Breast epithelium (tissue), 4 donors: ENCODE measurements at regions not wholly inside any gene's neighbourhood (a gene's known extent, or its start where the extent isn't known, plus 50 kb on each side); places are given as distances from the start of the nearest gene placed in this dataset.

Experiments
- DNase-seq, 2 donors: peaks; one replicate each; pipeline ENCODE4 v3.0.0-alpha.2; 2019; ENCODE audit warnings: low spot score in 2 of 2
- H3K27ac ChIP-seq, 2 donors: fragments of 200-600 bp; sonication (generic) in 1 of 2; one replicate each; pipeline ENCODE4 v1.5.1; 2016 to 2019; ENCODE audit warnings: mild to moderate bottlenecking in 1 of 2
- H3K27me3 ChIP-seq, 2 donors: fragments of 200-600 bp; sonication (generic) in 1 of 2; one replicate each; pipeline versions ENCODE4 v1.5.1 to v1.6.0; 2017 to 2019; ENCODE audit warnings: control low read depth in 1 of 2, mild to moderate bottlenecking in 1 of 2
- H3K36me3 ChIP-seq: fragments of 200-600 bp; one replicate; pipeline ENCODE4 v1.5.1; 2019
- H3K4me1 ChIP-seq, 2 donors: fragments of 200-600 bp; sonication (generic); one replicate each; pipeline ENCODE4 v1.5.1; 2016 to 2019; ENCODE audit warnings: control low read depth in 1 of 2
- H3K4me3 ChIP-seq, 3 donors: fragments of 200-600 bp; sonication (generic); 1 replicate in 2 of 3; 2 replicates in 1 of 3; pipeline ENCODE4 v1.5.1; 2016 to 2019; ENCODE audit warnings: mild to moderate bottlenecking in 3 of 3, moderate library complexity in 2 of 3
- H3K9me3 ChIP-seq, 2 donors: fragments of 200-600 bp; sonication (generic) in 1 of 2; one replicate each; pipeline ENCODE4 v1.5.1; 2016 to 2019; ENCODE audit warnings: control low read depth in 1 of 2
- POLR2A ChIP-seq: fragments of 450-650 bp; IDR thresholded peaks from one replicate; pipeline ENCODE4 v1.6.1; 2016; ENCODE audit warnings: antibody characterized with exemption, mild to moderate bottlenecking, moderate library complexity
- POLR2AphosphoS5 ChIP-seq, 3 donors: sonication (generic); formaldehyde crosslinking; IDR thresholded peaks; one replicate each; pipeline ENCODE4 v1.6.1; 2017; ENCODE audit warnings: antibody characterized with exemption in 3 of 3
- intact Hi-C: fragments of 100-400 bp; cut with DNase I; formaldehyde crosslinking; loops from one replicate; pipeline ENCODE4 v1.15.1; 2023; ENCODE audit warnings: low total_unique reads
- TF ChIP-seq, protein P1 (sequence below), 3 donors: fragments of 450-650 bp; IDR thresholded peaks; one replicate each; pipeline ENCODE4 v1.5.1; 2016 to 2017; ENCODE audit warnings: antibody characterized with exemption in 3 of 3, mild to moderate bottlenecking in 3 of 3, moderate library complexity in 3 of 3

DNA sequence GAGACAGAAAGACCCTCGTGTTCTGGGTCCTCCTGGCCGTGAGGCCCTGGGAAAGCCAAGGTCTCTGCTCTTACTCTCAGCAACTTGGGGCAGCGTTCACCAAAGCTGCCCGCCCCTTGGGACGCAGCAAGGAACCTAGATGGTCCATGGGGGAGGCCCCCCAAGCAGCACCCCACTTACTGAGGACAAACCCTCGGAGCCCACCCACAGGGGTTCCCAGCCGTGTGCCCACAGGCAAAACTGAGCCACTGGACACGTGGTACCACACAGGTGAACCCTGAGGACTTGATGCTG lies 166.2 kb upstream of the IQSEC1 start:
- Histone ChIP-seq H3K36me3 (no peaks in the 10 kb centered on the region), H3K27me3 (peaks cover 0 to 5% of the 10 kb centered on the region in 2 donors), H3K4me3 (no peak overlapping the region), H3K27ac (no peak overlapping the region), H3K4me1 (no peaks in the 10 kb centered on the region), H3K9me3 (no peaks in the 10 kb centered on the region)
- TF ChIP-seq, protein P1, sequence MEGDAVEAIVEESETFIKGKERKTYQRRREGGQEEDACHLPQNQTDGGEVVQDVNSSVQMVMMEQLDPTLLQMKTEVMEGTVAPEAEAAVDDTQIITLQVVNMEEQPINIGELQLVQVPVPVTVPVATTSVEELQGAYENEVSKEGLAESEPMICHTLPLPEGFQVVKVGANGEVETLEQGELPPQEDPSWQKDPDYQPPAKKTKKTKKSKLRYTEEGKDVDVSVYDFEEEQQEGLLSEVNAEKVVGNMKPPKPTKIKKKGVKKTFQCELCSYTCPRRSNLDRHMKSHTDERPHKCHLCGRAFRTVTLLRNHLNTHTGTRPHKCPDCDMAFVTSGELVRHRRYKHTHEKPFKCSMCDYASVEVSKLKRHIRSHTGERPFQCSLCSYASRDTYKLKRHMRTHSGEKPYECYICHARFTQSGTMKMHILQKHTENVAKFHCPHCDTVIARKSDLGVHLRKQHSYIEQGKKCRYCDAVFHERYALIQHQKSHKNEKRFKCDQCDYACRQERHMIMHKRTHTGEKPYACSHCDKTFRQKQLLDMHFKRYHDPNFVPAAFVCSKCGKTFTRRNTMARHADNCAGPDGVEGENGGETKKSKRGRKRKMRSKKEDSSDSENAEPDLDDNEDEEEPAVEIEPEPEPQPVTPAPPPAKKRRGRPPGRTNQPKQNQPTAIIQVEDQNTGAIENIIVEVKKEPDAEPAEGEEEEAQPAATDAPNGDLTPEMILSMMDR (IDR thresholded peaks at IDR 0.05) = no peak
- TF ChIP-seq POLR2A = no peak
- DNase-seq = no peak
- intact Hi-C loops = no loop called here

DNA sequence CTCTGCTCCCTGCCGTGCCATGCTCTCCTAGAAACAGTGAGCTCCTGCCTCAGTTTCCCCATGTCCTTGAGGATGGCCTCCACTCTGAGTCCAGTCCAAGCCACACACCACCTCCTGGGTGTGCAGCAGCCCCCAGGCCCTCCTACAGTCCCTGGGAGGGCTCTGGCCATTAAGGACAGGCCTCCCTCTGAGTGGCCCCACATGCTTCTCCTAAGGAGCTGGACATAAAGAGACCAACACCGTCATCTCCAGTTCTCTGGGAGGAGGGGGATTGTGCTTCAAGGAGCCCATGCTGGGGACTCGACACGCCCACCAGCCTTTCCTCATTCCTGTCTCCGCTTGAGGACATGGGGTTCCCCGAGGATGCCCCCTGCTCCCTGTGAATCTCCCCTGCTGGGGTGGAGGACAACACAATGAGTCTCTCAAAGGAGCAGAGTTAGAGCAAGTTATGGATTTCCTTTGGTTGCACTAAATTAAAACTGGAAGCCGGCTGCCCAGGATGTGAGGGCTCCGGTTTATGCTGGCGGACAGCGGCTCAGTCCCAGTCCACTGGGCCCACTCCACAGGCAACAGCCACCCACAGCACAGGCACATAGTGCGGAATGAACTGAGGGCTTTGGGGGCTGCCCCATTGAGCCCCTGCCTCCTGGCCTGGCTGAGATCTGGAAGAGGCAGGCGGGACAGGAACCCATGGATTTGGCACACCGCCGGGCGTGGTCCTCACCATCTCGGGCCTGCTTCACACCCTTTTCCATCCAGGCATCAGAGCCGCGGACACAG lies 165.6 kb upstream of the IQSEC1 start:
- TF ChIP-seq POLR2AphosphoS5 (IDR thresholded peaks at IDR 0.05) (no peak), POLR2A (no peak)
- TF ChIP-seq, protein P1 (IDR thresholded peaks at IDR 0.05) = no peak
- intact Hi-C loops = no loop called here
- no peak overlapping the region for H3K4me3 ChIP-seq

DNA sequence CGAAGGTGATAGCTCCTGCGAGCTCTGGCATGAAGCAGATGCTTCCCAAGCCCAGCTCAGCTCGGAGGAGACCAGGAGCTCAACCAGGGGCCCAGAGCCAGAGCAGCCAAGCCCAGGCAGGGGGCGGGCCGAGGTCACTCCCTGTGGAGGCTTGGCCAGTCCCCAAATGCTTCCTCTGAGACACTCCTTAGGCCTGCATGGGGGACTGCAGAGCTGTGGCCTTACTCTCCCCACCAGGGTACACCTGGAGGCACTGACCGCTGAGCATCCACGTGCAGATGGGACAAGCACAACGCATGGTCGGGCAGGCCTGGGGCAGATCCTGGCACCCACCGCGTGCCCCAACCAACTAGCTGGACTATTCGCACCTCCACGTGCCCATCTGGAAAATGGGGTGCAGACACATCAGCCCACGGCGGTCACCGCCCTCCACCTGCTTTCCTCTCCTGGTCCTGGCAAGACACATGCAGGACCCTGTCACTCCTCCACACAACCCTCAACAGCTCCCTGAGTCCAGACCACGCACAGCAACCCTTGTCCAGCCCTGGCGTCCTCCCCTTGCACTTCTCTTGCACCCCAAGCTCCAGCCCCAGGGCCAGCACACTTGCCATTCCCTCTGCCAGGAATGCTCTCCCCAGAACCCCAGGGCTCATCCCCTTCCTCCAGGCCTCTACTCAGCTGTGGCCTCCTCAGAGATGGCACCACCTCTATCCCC lies 164.7 kb upstream of the IQSEC1 start:
- Histone ChIP-seq H3K4me3 (no peak overlapping the region), H3K4me1 (no peaks in the 10 kb centered on the region), H3K9me3 (no peaks in the 10 kb centered on the region), H3K27ac (no peak overlapping the region), H3K36me3 (no peaks in the 10 kb centered on the region), H3K27me3 (peaks cover 0 to 9% of the 10 kb centered on the region in 2 donors)
- intact Hi-C loops = no loop called here
- no peak for TF ChIP-seq POLR2A
- TF ChIP-seq, protein P1 (IDR thresholded peaks at IDR 0.05) = no peak
- TF ChIP-seq POLR2AphosphoS5 (IDR thresholded peaks at IDR 0.05) = no peak
- no peak for DNase-seq

More for the DNA sequence above, 165.6 kb upstream of the IQSEC1 start:
- peaks cover 0 to 5% of the 10 kb centered on the region in 2 donors for H3K27me3 ChIP-seq
- DNase-seq = no peak
- H3K9me3 ChIP-seq = no peaks in the 10 kb centered on the region
- no peaks in the 10 kb centered on the region for H3K4me1 ChIP-seq
- no peaks in the 10 kb centered on the region for H3K36me3 ChIP-seq
- H3K27ac ChIP-seq = no peak overlapping the region

DNA sequence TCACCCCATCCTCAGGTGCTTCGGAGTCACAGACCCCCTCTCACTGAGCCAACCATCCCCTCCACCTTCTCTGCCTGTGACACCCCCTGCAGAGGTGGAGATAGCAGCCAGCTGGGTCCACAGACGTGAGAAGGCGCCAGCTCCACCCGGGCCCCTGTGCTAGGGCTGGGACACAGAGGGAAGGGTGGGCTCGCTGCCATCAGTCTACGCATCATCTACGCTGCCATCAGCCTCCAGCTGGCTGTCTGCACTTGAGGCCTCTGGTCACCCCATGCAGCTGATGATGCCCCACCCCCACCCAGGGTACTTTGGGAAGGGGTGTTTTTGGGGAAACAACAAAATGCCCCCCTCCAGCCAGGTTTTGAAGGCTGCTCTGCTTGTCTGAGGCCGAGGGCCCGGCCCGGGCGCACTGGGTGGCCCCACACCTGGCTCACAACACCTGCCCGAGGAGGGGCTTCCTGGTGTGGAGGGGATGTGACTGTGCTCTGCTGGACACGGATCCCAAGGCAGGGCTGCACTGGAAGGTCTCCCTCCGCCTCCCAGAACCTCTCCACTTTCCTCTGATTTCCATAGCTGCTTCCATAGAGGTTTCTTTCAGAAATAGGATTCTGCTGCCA lies 163.4 kb upstream of the IQSEC1 start:
- no peaks in the 10 kb centered on the region for H3K36me3 ChIP-seq
- TF ChIP-seq, protein P1 (IDR thresholded peaks at IDR 0.05) = no peak
- TF ChIP-seq POLR2AphosphoS5 (IDR thresholded peaks at IDR 0.05) = no peak
- TF ChIP-seq POLR2A = no peak
- intact Hi-C loops = no loop called here
- no peaks in the 10 kb centered on the region for H3K4me1 ChIP-seq
- H3K9me3 ChIP-seq = no peaks in the 10 kb centered on the region
- no peak overlapping the region for H3K27ac ChIP-seq
- peaks cover 0 to 14% of the 10 kb centered on the region in 2 donors for H3K27me3 ChIP-seq
- H3K4me3 ChIP-seq = no peak overlapping the region
- no peak for DNase-seq

DNA sequence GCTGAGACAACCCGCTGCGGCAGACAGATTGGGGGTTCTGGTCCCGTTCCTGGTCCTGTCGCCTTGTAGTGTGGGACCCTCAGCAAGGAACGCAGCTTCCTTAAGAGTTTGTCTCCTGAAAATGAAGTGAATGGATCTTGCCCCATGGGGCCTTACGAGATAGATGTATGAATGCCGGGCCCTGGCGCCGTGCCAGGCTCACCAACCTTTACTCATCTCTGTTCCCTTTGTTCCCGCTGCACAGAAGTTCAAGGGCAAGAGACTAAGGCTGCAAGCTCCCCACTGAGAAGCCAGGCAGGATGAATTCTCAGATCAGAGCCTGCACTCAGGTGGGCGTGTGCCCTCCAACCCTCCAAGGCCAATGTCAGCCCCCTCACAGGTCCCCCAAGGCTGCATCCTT lies 162.7 kb upstream of the IQSEC1 start:
- no peak for TF ChIP-seq POLR2A
- no peak for TF ChIP-seq POLR2AphosphoS5 (IDR thresholded peaks at IDR 0.05)
- TF ChIP-seq, protein P1 (IDR thresholded peaks at IDR 0.05) = no peak
- Histone ChIP-seq H3K27me3 (peaks cover 0 to 14% of the 10 kb centered on the region in 2 donors), H3K27ac (no peak overlapping the region), H3K9me3 (no peaks in the 10 kb centered on the region), H3K4me3 (no peak overlapping the region), H3K36me3 (no peaks in the 10 kb centered on the region), H3K4me1 (no peaks in the 10 kb centered on the region)
- intact Hi-C loops = no loop called here
- DNase-seq = no peak
